OCI-LY7 (cell line): ENCODE measurements at regions not wholly inside any gene's neighbourhood (a gene's known extent, or its start where the extent isn't known, plus 50 kb on each side); places are given as distances from the start of the nearest gene placed in this dataset.

Experiments
- EZH2phosphoT487 ChIP-seq: fragments of 200-600 bp; sonication (generic); IDR thresholded peaks from 2 replicates; pipeline ENCODE4 v1.6.1; 2018; ENCODE audit warnings: low read depth, borderline replicate concordance, mild to moderate bottlenecking, mixed run types, antibody characterized with exemption, low read length, moderate library complexity, mixed read lengths
- TF ChIP-seq, protein P1 (sequence below): fragments of 200-600 bp; sonication (generic); conservative IDR thresholded peaks from 2 replicates; pipeline ENCODE4 v1.5.1; 2014; ENCODE audit warnings: mild to moderate bottlenecking, antibody characterized with exemption, low read length, moderate library complexity, mixed read lengths

DNA sequence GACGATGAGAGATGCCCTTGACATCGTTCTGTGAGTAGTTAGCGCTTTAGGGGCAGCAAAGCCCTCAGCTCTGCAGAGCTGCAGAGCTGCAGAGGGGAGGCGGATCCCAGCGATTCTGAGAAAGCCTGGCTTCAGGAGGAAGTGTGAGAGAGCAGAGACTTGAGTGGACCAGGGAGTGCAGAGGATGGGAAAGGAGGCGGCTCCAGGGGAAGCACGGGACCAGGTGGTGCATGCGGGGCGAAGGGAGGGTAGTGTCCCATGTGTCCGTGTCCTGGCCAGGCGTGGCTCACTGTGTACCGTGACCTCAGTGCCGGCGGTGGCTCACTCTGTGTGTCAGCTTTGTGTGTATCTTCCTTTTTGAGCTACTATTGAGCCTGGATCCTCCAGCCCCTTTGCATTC is 250.8 kb upstream of the PITRM1 start:
- TF ChIP-seq, protein P1, sequence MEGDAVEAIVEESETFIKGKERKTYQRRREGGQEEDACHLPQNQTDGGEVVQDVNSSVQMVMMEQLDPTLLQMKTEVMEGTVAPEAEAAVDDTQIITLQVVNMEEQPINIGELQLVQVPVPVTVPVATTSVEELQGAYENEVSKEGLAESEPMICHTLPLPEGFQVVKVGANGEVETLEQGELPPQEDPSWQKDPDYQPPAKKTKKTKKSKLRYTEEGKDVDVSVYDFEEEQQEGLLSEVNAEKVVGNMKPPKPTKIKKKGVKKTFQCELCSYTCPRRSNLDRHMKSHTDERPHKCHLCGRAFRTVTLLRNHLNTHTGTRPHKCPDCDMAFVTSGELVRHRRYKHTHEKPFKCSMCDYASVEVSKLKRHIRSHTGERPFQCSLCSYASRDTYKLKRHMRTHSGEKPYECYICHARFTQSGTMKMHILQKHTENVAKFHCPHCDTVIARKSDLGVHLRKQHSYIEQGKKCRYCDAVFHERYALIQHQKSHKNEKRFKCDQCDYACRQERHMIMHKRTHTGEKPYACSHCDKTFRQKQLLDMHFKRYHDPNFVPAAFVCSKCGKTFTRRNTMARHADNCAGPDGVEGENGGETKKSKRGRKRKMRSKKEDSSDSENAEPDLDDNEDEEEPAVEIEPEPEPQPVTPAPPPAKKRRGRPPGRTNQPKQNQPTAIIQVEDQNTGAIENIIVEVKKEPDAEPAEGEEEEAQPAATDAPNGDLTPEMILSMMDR, result no peak
- no peak for TF ChIP-seq EZH2phosphoT487
